GM08714 (cell line): ENCODE measurements at regions not wholly inside any gene's neighbourhood (a gene's known extent, or its start where the extent isn't known, plus 50 kb on each side); places are given as distances from the start of the nearest gene placed in this dataset.

Experiments
- H3K4me3 ChIP-seq: fragments of 200-500 bp; sonication (Bioruptor generic); 2 replicates; pipeline ENCODE4 v1.5.1; 2014; ENCODE audit warnings: mild to moderate bottlenecking, low read length, inconsistent platforms
- ZNF274 ChIP-seq: IDR thresholded peaks from 2 replicates; pipeline ENCODE4 v1.6.1; 2012; ENCODE audit warnings: mild to moderate bottlenecking, low read depth, low read length

DNA sequence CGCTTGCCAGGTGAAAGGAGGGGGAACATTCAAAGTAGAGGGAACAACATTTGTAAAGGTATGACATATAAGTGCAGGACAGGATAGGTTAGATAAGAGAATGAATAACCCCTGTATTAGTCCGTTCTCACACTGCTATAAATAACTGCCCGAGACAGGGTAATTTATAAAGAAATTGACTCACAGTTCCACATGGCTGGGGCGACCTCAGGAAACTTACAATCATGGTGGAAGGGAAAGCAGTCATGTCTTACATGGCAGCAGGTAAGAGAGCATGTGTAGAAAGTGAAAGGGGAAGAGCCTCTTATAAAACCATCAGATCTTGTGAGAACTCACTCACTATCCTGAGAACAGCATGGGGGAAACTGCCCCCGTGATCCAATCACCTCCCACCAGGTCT, 223.8 kb downstream of the SOX9 start:
- no peak for TF ChIP-seq ZNF274
- no peak overlapping the region for H3K4me3 ChIP-seq

DNA sequence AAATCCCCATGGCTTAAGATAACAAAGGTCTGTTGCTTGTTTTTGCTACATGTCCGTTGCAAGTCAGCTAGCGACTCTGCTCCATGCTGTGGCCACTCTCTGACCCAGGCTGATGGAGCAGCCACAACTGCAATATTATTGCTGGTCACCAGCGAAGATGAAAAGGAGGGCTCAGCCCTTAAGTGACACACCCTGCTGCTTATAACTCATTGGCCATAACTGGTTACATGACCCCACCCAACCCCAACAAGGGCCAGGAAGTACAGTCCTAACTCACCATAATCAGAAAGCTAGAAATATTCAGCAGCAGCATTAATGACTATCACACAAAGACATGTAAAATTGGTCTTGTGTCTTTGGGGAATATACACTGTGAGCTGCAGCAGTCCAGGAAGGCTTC, 224.3 kb downstream of the SOX9 start:
- H3K4me3 ChIP-seq: no peak overlapping the region
- TF ChIP-seq ZNF274: no peak

DNA sequence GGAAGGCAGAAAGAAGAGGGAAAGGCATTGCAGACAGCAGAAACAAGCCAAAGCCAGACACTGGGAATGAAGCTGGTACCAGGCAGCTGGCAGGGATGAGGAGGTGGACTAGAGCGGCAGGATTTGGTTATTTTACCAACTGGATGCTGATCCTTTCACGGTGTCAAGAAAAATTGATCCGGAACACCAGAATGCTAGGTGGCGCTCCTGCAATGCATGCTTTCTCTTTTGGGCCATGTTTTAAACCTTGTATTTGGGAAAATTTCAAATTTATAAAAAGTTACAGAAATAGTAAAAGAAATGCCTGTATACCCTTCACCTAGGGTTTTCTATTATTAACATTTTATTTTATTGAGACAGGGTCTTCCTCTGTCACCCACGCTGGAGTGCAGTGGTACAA, 224.7 kb downstream of the SOX9 start:
- H3K4me3 ChIP-seq: no peak overlapping the region
- TF ChIP-seq ZNF274: no peak

DNA sequence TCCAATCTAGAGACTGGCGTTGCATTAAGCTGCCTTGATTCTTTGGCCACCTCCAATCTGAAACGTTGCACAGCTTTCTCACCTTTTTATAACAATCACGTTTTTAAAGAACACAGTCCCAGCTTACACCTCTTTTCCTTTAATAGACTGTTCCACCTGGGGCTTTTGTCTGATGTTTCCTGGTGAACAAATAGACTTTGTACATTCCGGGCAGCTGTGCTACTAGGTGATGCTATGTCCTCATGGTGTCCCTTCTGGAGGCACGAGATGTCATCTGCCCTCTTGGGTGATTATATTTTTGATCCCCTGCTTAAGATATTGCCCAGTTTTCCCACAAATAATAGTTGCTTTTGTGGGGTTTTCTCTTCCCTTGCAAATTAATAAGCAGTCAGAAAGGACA, 225.5 kb downstream of the SOX9 start:
- TF ChIP-seq ZNF274: no peak
- H3K4me3 ChIP-seq: no peak overlapping the region

DNA sequence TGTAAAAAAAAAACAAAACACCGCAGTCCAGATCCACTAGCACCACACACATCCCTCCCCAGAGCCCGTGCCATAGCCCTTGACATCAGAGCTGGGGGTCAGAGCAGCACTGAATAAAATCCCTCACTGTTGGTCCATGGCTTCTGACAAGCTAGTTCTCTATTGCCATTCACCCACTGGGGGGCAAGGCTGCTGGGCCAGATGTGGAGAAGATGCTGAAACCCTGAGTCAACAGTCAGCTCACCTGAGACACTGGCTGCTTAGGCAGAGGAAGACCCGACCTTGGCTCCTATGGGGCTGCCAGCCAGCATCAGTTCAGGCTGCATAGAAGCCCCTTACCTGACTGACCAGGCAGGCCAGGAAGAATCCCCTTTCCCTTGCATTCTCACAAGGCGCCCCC, 228.2 kb downstream of the SOX9 start:
- H3K4me3 ChIP-seq: no peak overlapping the region

DNA sequence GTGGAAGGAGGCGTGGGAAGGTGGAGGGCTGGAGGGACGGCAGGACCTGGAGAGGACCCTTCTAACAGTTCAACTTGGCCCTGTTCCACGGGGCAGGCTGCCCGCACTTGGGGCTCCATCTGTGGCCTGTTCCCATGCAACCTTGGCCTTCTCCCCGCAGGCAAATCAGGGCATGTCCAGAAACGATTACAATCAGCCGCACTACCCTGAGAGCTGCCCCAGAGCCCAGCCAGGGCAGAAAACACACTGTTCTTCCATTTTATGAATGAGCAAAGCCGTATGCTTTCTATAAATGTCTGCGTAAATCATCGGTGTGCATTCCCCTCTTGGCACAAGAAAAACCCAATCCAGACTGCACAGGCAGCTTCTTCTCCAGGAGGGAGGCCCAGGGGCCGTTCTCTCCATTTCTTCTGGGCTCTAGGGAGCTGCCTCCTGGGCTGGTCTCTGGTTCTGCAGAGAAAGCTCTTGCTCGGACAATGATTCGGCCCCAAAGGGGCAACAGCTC, 228.7 kb downstream of the SOX9 start:
- TF ChIP-seq ZNF274: no peak
- no peak overlapping the region for H3K4me3 ChIP-seq

More for the DNA sequence above, 228.2 kb downstream of the SOX9 start:
- no peak for TF ChIP-seq ZNF274

DNA sequence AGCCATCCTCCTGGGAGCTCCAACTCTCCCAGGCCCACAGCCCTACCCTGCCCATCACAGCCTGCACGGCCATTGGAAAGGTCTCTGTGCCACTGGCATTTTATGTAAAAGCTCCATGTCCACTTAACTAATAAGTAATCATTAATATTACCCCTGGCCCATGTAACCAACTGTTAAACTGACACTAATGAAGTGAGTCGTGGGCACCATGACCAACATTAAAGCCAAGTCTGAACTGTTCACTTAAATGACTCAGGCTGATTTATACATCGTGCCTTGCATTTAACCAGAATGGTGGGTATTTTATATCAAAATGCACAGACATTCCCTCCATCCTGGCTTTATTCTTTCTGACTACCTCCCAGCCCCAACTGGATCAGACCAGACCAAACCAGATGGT, 229.3 kb downstream of the SOX9 start:
- H3K4me3 ChIP-seq: no peak overlapping the region
- TF ChIP-seq ZNF274: no peak

DNA sequence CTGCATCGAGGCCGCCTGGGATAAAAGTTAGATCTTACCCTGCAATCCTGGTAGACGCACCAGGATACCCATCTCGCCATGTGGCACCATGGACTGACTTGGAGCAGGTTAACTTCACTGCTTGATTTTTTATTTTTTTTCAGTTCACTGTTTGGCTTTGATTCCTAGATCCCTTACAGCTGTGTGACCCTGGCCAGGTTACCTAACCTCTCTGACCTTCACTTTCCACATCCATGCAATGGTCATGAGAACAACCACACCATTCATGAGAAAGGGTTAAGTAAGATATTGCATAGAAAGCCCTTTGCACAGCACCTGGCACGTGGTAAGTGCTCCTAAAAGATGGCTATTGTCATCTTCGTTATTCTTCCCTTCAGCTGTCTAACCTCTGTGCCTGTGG, 230.5 kb downstream of the SOX9 start:
- no peak for TF ChIP-seq ZNF274
- no peak overlapping the region for H3K4me3 ChIP-seq

DNA sequence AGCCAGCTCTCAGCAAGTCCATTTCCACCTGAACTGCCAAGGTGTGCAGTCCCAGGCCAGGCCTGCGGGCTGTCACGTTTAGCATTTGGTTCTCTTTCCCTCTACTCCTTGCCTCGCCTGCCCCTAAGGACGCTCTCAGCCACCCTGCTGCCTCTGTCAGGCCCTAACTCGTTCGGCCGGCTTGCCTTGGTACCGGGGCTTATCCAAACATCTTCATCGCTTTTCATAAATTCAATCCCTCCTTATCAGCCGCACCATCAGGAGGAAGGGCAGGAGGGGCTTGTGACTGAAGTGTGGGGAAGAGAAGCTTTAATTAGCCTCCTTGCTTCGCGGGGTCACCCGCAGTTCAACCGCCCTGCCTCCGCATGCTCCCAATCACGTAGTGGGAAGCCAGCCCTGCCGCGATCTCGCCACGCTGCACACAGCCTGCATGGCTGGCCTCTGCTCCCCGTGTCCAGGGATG, 231.1 kb downstream of the SOX9 start:
- no peak for TF ChIP-seq ZNF274

DNA sequence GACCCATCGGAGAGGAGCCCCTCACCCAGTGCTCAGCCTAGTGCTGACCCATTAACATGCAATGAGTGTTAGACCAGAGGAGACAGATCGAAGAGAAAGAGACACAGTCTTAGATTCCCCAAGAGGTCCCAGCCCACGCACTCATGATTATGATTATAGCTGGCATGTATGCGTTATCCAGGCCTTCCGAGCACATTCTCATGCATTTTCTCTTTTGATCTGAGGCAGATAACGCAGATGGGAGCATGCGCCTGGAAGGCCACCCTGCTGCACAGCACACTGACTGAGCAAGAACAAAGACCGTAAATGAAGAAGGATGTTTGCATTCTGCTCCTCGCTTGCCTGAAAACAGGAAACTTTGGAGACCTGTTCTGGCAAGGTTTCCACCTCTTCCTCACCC, 232.7 kb downstream of the SOX9 start:
- TF ChIP-seq ZNF274: no peak
- H3K4me3 ChIP-seq: no peak overlapping the region

More for the DNA sequence above, 231.1 kb downstream of the SOX9 start:
- H3K4me3 ChIP-seq: no peak overlapping the region

DNA sequence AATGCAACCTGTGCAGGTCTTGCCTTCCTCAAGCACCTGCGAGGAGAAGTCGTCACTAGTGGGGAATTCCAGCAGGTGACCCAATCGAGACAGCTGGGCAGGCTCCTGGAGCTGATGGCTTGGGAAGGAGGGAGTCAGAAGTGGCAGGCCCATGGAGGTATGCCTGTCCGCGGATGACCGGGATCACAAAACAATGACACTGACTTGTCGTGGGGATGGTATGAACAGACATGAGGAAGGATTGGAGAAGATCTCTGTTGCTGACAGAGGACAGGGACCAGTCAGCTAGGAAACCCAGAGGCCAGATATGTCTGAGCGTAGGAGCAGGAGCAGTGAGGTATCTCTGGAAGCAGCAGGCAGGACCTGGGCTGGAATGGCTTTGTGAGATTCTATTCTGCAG, 233.3 kb downstream of the SOX9 start:
- TF ChIP-seq ZNF274: no peak

DNA sequence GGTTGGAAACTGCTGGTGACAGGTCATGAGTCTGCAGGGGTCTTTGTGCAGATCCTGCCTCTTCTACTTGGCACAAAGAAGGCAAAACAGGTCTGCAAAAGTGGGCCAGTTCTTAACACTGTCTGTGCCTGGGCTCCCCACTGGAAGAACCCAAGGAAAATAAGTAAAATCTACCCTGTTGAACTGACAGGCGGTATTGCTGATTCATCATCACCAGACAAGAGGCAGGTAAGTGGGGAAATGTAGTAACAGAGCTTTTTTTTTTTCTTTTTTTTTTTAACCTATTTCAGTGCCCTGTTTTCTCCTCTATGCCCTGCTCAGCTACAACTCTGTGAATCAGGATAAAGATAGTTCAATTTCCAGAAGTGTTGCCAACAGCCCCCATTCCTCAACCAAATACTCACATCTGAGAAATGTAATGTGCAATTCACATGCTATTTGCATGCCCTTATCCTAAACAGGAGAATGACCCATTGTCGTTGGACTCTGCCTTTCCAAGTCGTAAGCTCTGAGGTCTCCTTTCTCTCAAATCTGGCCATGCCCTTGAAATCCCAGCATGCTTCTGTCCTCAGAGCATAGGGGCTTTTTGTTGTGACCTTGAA, 237.0 kb downstream of the SOX9 start:
- no peak for TF ChIP-seq ZNF274
- no peak overlapping the region for H3K4me3 ChIP-seq

More for the DNA sequence above, 233.3 kb downstream of the SOX9 start:
- no peak overlapping the region for H3K4me3 ChIP-seq

DNA sequence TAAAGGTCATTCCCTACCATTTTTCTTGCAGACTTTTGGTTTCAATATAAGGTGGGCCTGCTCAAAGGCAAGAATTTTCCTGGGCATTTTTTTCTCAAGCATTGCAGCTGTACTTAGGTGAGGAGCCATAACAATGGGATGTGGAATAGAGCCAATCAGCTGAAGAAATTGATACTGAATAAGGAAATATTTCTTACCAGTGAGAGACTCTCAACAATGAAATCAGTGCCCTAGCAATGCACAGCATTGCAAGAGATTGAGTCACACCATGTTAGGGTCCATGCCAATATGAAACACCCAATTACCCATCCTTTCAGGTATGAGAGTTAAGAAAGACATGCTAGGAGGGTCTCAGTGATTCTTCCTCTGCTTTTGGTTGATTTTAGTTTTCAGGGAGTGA, 237.6 kb downstream of the SOX9 start:
- H3K4me3 ChIP-seq: no peak overlapping the region
- TF ChIP-seq ZNF274: no peak

DNA sequence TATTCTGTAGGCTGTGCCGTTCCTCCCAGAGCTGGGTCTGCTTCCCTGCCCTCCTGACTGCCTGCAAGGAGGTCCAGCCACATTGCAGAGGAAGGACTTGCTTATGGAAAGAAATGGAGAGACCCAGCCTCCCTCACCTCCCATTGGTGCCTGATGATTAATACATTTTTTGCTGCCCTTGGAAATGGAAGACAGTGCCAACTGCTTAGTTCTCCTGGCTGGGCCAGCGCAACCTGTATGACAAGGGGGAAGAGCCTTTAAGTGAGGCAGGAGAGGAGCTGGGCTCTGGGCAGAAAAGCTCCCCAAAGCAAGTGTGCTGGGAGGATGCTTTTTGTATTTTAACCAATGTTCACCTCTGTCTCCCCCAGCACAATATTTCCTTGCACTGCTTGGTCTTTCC, 238.5 kb downstream of the SOX9 start:
- TF ChIP-seq ZNF274: no peak
- no peak overlapping the region for H3K4me3 ChIP-seq

DNA sequence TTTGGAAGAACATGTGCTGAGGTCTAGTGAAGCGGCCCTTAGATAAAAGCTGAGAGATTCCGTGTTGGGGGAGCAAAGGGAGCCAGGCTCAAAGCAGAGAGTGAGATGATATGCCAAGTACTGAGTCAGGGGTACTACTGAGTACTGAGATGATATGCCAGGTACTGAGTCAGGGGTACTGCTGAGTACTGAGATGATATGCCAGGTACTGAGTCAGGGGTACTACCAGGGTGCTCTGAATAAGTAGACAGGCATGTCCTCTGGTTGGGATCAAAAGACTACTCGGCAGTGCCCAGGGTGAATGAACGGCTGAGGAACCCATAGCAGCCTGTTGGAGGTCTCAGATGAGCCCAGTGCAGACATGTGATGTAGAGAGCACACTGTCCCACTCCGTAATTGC, 239.0 kb downstream of the SOX9 start:
- no peak for TF ChIP-seq ZNF274
- no peak overlapping the region for H3K4me3 ChIP-seq

DNA sequence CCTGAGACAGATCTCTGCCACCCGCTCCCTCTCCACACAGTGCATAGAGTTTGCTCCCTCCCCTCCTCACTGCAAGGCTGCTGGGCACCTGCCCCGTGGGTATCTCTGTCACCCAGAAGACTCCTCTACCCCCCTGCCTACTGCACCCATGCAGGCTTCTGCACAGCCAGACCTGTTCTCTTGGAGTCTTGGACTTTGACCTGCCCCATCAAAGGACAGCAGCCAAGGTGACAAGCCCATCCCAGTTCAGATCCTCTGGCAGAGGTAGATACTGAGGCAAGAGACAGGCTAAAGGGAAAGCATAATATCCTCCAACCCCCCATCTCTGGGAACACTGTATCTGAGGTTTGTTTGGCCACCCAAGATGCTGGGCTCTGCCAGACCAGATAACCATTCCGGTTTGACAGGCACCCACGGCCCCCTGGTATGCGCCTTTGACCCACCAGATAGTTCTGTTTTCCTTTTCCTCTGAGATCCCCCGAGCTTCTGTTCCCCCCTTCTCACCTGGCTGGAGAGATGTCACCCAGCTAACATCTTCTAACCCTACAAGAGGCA, 239.6 kb downstream of the SOX9 start:
- no peak for TF ChIP-seq ZNF274
- no peak overlapping the region for H3K4me3 ChIP-seq
